ENCODE measurements at regions not wholly inside any gene's neighbourhood (a gene's known extent, or its start where the extent isn't known, plus 50 kb on each side); places are given as distances from the start of the nearest gene placed in this dataset.

DNA sequence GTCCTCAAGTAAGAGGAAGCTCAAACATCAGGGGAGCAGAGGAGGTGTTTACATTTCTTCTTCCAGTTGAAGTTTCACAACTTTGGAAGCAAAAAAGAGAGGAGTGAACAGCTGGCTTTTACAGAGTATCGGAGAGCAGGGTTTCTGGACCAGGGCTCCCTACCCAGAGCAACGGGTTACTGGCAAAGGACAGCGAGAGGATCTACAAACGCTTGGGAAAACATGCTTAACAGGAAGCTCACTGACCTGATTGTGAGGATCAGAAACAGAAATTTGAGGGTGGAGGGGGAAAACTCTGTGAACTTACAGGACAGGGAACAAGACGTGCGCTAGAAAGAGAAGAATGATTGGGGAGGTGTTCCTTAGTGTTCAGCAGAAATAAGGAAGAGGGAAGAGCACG lies 85.7 kb upstream of the TAB2 start:
- Mint-ChIP-seq H3K36me3 (no peaks in the 10 kb centered on the region), H3K4me1 (peaks cover 37 to 65% (median 46%) of the 10 kb centered on the region in 4 donors), H3K9me3 (peaks cover 0 to 7% (median 0%) of the 10 kb centered on the region in 9 donors), H3K27ac (peak overlapping the region in 8 of 10 donors; percentile 42 to 94 (median 88)), H3K4me3 (peak overlapping the region in 5 of 10 donors; percentile 12 to 54 (median 24)), H3K27me3 (no peaks in the 10 kb centered on the region)
- ATAC-seq (no peak), DNase-seq (no peak)
- POLR2A ChIA-PET = interaction anchor here (0.9 to 2.0 kb wide), 4 partner anchors 9 to 116 kb away, joined by 3 to 5 read pairs (median 4); no protein-coding TSS in a partner anchor

DNA sequence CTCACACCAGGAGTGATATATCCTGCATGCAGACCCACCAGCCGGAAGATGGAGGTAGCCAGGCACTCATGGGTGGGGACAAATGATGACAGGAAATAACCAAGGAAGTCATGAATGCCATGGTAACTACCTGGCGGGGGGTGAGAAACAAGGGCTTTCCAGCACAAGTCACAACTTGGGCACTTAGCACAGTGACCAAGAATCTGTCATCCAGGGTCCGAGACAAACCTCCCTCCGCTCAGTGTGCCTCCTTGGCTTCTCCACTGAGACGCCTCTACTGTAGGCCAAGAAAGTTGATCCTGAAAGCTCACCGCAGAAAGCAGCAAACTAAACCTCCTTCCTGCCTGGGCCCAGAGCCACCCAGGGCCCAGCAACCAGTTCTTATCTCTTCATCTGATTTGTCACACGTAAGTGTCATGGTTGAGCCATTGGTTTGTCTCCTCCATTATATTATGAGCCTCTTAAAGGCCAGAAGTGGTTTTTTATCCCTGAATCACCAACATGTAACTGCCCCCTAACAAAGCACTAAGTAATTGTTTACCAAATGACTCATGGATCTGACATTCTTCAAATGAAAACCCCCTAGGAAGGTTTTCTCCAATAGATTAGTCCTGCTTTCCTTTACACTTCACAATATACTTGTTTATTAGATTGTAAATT lies 84.3 kb upstream of the TAB2 start:
- DNase-seq = peak in 7 of 10 donors; percentile 14 to 74 (median 46)
- Mint-ChIP-seq H3K27ac (peak overlapping the region; percentile 75 to 99 (median 91)), H3K27me3 (no peaks in the 10 kb centered on the region), H3K36me3 (peaks cover 0 to 4% (median 4%) of the 10 kb centered on the region in 3 donors), H3K4me1 (peaks cover 38 to 65% (median 50%) of the 10 kb centered on the region in 4 donors), H3K4me3 (peak overlapping the region; percentile 10 to 87 (median 66)), H3K9me3 (peaks cover 0 to 16% (median 2%) of the 10 kb centered on the region in 9 donors)
- peak; percentile 32 to 66 for ATAC-seq
- POLR2A ChIA-PET = interaction anchor here (0.6 to 2.0 kb wide), 6 partner anchors 10 to 312 kb away, joined by 3 to 5 read pairs (median 4); partner anchors contain the start of genes PPIL4 and TAB2

DNA sequence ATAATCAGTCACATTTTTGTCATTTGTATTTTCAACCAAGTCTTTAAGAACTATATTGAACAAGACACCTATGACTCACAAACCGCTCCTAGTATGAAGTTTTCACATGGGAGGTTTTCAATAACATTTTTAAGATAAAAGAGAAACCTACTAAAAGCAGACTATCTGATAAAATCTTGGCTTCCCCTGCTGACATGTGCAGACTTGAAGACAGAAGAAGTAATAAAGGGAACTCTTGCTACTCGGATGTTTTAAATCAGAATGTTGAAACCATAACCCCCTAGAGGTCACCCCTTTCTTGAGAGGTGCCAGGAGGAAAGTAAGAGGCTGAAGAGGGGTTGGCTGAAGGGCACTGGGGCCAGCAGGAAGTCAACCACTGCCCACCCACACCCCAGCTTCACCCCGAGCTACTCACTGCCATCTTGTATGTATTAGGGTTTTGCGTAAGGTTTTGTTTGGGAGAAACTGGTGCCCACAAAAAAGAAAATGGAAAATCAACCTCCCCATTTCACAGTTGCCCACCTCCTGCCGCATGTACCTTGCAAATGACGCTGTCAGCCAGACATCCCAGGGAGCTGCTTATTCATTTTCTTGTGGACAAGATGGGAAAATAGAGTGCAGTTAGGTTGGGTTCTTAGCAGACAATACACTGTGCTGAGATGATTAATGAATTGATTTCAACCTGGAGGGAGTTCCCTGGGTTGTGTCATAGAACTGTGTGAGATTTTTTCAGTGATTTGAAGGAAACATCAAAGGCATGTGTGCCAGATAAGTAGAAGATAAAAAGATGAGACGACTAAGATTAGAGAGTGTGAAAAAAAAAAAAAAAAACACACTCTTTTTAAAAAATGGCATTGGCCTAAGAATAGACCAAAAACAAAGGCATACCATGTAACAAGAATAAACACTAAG lies 83.2 kb upstream of the TAB2 start:
- DNase-seq (peak in 6 of 10 donors; percentile 3 to 54 (median 22)), ATAC-seq (peak; percentile 65 to 74)
- Mint-ChIP-seq H3K9me3 (peaks cover 0 to 23% (median 8%) of the 10 kb centered on the region in 9 donors), H3K27me3 (no peaks in the 10 kb centered on the region), H3K36me3 (peaks cover 0 to 14% (median 13%) of the 10 kb centered on the region in 3 donors), H3K27ac (peak overlapping the region; percentile 89 to 99 (median 94)), H3K4me1 (peaks cover 33 to 65% (median 51%) of the 10 kb centered on the region in 4 donors), H3K4me3 (peak overlapping the region; percentile 52 to 87 (median 73))
- POLR2A ChIA-PET = interaction anchor here (0.7 to 1.8 kb wide), 4 partner anchors 16 to 83 kb away, joined by 3 to 4 read pairs (median 4); no protein-coding TSS in a partner anchor

DNA sequence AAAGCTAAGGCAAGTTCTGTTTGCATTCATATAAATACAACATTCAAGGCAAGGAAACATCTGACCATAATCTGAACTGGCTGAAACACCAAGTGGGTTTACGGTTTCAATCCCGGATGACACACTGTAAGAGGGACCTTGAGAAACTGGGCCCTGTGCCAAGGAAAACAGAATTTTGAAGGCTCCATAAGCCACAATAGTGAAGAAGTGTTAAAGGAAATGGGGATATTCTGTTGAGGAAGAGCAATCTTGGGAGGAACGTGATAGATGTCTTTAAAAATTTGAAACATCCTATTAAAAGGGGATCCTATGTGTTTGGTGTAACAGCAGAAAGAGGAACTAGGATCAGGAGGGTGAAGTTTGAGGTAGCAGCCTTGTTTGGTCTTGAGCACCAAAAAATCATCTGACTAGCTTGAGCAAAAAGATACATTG lies 82.4 kb upstream of the TAB2 start:
- DNase-seq (no peak), ATAC-seq (no peak)
- Mint-ChIP-seq H3K36me3 (peaks cover 0 to 19% (median 14%) of the 10 kb centered on the region in 3 donors), H3K27ac (peak overlapping the region in 9 of 10 donors; percentile 49 to 99 (median 75)), H3K4me1 (peaks cover 33 to 65% (median 50%) of the 10 kb centered on the region in 4 donors), H3K9me3 (peaks cover 0 to 23% (median 13%) of the 10 kb centered on the region in 9 donors), H3K27me3 (no peaks in the 10 kb centered on the region), H3K4me3 (peak overlapping the region in 6 of 10 donors; percentile 4 to 87 (median 53))
- POLR2A ChIA-PET = interaction anchor here (0.6 to 1.6 kb wide), 4 partner anchors 15 to 82 kb away, joined by 3 to 4 read pairs (median 3); no protein-coding TSS in a partner anchor

DNA sequence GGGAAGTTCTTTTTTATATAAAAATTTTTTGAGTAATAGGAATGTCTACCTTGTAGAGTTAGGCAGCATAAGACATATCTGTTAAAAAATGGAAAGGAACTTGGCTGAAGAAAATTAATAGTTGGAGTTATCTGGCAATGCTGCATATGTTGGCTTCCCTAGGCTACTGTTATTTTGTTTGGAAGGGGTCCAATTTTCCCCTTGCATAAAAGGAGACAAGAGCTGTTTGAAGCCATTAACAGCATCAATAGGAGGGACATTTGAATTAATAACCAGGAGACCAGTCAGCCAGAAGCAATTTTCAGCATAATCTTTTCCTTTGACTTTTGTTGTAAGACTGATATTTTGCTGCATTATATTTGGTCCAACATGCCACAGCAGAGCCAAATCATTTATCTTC lies 80.9 kb upstream of the TAB2 start:
- no peak for ATAC-seq
- POLR2A ChIA-PET = interaction anchor here (1.4 kb wide), 1 partner anchor 19 kb away, joined by 3 read pairs; no protein-coding TSS in a partner anchor
- Mint-ChIP-seq H3K4me1 (peaks cover 30 to 57% (median 42%) of the 10 kb centered on the region in 4 donors), H3K27ac (peak overlapping the region in 1 of 10 donors; percentile 70), H3K4me3 (no peak overlapping the region), H3K36me3 (peaks cover 0 to 28% (median 16%) of the 10 kb centered on the region in 3 donors), H3K27me3 (no peaks in the 10 kb centered on the region), H3K9me3 (peaks cover 0 to 27% (median 18%) of the 10 kb centered on the region in 9 donors)
- DNase-seq = no peak

DNA sequence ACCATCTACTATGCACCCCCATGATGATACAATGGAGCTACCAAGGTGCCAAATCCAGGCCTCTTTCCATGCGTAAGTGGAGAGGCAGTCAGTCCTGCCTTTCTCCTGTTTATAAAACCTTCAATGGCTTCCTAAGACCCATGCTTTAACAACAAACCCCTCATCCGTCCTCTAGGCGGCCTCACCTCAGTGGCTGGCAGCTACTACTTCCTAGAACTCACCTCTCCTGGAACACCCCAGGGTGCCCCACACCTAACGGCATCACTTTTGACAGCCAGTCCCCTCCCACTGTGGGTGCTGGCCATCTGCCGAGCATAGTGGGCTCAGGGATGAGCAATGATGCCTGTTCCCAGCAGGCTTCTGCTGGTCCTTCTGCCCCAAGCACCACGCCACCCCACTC lies 80.0 kb upstream of the TAB2 start:
- ATAC-seq (no peak), DNase-seq (no peak)
- Mint-ChIP-seq H3K27me3 (no peaks in the 10 kb centered on the region), H3K4me3 (no peak overlapping the region), H3K36me3 (peaks cover 0 to 32% (median 16%) of the 10 kb centered on the region in 3 donors), H3K27ac (peak overlapping the region in 2 of 10 donors; percentile 21 to 70), H3K4me1 (peaks cover 29 to 48% (median 34%) of the 10 kb centered on the region in 4 donors), H3K9me3 (peaks cover 0 to 31% (median 16%) of the 10 kb centered on the region in 9 donors)
- POLR2A ChIA-PET = interaction anchor here (1.4 kb wide), 1 partner anchor 20 kb away, joined by 3 read pairs; no protein-coding TSS in a partner anchor

DNA sequence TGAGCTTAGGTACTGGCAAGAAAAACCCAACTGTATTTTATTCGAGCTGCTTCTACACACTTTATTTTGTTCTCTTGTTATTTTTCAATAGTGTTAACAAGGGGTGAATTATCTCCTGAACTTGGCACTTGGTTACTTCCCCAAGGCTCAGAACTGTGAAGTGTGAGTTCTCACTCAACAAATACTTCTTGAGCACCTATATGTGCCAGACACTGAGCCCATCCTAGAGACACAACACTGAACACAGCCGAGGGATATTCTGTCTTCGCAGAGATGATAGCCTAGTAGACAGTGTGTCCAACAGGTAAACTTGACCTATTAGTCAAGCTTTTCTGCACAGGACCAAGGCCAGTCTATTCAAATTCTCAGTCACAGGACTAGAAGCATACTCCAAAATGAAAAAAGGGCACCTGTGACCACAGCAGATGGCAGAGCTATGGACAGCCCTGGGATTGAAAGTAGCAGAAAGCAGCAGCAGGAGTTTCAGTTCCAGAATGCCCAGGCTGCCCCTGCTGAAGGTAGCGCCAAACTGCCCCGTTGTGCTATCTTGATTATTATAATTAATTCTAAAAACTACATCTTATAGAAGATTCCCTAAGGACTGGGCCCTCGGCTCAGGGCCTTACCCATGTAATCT lies 77.8 kb upstream of the TAB2 start:
- POLR2A ChIA-PET = no interaction called here
- no peak for DNase-seq
- H3K4me3 Mint-ChIP-seq = no peak overlapping the region
- no peak overlapping the region for H3K27ac Mint-ChIP-seq
- no peaks in the 10 kb centered on the region for H3K27me3 Mint-ChIP-seq
- no peak for ATAC-seq
- H3K36me3 Mint-ChIP-seq = peaks cover 0 to 32% (median 16%) of the 10 kb centered on the region in 3 donors
- H3K9me3 Mint-ChIP-seq = peaks cover 0 to 31% (median 16%) of the 10 kb centered on the region in 9 donors
- H3K4me1 Mint-ChIP-seq = peaks cover 17 to 34% (median 18%) of the 10 kb centered on the region in 4 donors

DNA sequence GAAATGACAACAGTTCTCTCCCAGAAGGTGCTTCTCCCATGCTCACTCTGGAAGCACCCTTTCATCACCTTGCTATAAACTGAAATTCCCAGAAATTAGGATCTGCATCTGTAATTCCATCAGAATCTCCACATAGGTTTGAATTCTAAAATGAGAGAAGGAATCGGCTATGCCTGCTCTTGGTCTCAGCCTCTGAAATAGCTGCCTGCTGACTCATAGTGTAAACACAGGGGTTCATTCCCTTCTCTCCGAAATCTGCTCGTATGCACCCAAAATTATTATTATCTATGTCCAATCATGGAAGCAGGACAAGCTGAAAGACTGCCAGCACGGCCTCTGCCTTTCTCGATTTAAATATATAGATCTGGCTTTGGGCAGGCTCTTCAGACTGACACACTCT lies 74.6 kb upstream of the TAB2 start:
- Mint-ChIP-seq H3K27me3 (no peaks in the 10 kb centered on the region), H3K27ac (no peak overlapping the region), H3K4me1 (peaks cover 17 to 29% (median 24%) of the 10 kb centered on the region in 4 donors), H3K4me3 (no peak overlapping the region), H3K9me3 (peaks cover 0 to 31% (median 10%) of the 10 kb centered on the region in 9 donors), H3K36me3 (peaks cover 0 to 31% (median 15%) of the 10 kb centered on the region in 3 donors)
- POLR2A ChIA-PET = interaction anchor here (0.5 kb wide), 1 partner anchor 216 kb away, joined by 3 read pairs; no protein-coding TSS in a partner anchor
- DNase-seq (no peak), ATAC-seq (no peak)

DNA sequence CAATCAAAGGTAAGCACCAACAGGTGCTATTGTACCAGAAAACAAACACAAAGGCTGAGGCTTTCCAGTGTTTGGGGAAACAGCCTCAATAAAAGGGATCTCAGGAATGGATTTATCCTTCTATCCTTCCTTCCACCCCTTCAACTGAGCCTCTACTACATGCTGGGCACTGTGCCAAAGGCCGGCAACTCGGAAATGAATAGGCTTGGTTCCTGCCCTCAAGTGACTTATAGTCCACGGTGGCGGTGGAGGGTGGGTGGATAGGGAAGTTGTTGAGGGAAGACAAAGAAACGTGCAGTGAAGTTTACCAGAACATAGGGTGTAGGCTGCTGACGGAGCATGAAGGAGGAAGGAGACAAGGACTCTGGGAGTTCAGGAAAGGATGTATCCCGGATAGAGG lies 73.4 kb upstream of the TAB2 start:
- POLR2A ChIA-PET = no interaction called here
- ATAC-seq (no peak), DNase-seq (no peak)
- H3K4me1 Mint-ChIP-seq = peaks cover 21 to 39% (median 31%) of the 10 kb centered on the region in 4 donors
- H3K27me3 Mint-ChIP-seq = no peaks in the 10 kb centered on the region
- no peak overlapping the region for H3K4me3 Mint-ChIP-seq
- peak overlapping the region in 2 of 10 donors; percentile 16 to 21 for H3K27ac Mint-ChIP-seq
- H3K9me3 Mint-ChIP-seq = peaks cover 0 to 21% (median 7%) of the 10 kb centered on the region in 9 donors
- peaks cover 0 to 21% (median 4%) of the 10 kb centered on the region in 3 donors for H3K36me3 Mint-ChIP-seq

DNA sequence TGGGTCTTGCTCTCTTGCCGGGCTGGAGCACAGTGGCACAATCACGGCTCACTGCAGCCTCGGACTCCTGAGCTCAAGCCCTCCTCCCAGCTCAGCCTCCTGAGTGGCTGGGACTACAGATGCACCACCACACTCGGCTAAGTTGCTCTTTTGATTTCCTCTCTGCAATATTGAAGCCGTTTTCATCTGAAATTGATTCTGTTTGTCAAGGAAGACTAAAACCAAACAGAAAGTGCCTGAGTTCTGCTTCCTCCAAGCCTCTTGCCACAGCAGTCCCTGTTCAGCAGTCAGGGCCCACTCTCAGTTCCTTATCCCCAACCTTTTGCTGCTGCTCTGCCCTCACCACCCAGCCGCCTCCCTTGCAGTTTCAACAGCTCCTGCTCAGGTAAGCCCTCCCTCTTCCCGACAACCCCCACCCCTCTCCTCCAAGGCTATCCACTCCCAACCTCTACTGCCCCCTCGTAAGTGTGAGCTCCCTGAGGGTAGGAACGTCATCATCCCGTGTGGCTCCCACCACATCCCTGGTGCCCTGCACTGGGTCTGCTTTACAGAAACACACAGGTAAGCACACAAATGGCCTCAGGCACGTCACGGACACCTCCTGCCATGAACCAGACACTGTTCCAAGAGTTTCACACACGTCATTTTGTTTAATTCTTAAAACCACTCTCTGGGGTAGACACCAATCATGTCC lies 70.7 kb upstream of the TAB2 start:
- H3K27me3 Mint-ChIP-seq = no peaks in the 10 kb centered on the region
- H3K4me1 Mint-ChIP-seq = peaks cover 32 to 47% (median 42%) of the 10 kb centered on the region in 4 donors
- peak overlapping the region in 8 of 10 donors; percentile 33 to 92 (median 81) for H3K27ac Mint-ChIP-seq
- DNase-seq = no peak
- POLR2A ChIA-PET = no interaction called here
- H3K9me3 Mint-ChIP-seq = peaks cover 0 to 3% (median 0%) of the 10 kb centered on the region in 9 donors
- peak; percentile 30 to 47 for ATAC-seq
- peaks cover 0 to 3% (median 0%) of the 10 kb centered on the region in 3 donors for H3K36me3 Mint-ChIP-seq
- peak overlapping the region in 6 of 10 donors; percentile 24 to 59 (median 51) for H3K4me3 Mint-ChIP-seq

DNA sequence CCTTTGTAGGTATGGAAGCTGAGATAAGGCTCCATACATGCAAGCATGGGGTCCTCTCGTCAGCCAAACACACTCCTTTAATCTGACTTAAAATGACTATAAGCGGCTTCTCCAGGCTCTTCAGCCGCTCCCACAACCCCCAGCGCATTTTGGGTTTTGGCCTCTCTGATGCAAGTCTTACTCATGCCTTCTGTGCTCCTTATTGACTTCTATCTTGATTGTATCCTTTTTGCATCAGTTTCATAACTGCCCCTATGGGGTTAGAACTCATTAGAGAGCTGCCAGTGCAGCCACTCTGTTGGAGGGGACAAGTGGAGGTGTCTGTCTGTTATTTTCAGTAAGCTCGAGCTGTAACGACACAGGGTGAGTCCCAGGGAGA lies 70.1 kb upstream of the TAB2 start:
- no peaks in the 10 kb centered on the region for H3K36me3 Mint-ChIP-seq
- no peak for ATAC-seq
- POLR2A ChIA-PET = no interaction called here
- H3K4me1 Mint-ChIP-seq = peaks cover 29 to 47% (median 42%) of the 10 kb centered on the region in 4 donors
- peak overlapping the region in 5 of 10 donors; percentile 39 to 92 (median 80) for H3K27ac Mint-ChIP-seq
- DNase-seq = no peak
- H3K9me3 Mint-ChIP-seq = no peaks in the 10 kb centered on the region
- H3K27me3 Mint-ChIP-seq = no peaks in the 10 kb centered on the region
- H3K4me3 Mint-ChIP-seq = no peak overlapping the region
